ENCODE measurements at regions not wholly inside any gene's neighbourhood (a gene's known extent, or its start where the extent isn't known, plus 50 kb on each side); places are given as distances from the start of the nearest gene placed in this dataset.

DNA sequence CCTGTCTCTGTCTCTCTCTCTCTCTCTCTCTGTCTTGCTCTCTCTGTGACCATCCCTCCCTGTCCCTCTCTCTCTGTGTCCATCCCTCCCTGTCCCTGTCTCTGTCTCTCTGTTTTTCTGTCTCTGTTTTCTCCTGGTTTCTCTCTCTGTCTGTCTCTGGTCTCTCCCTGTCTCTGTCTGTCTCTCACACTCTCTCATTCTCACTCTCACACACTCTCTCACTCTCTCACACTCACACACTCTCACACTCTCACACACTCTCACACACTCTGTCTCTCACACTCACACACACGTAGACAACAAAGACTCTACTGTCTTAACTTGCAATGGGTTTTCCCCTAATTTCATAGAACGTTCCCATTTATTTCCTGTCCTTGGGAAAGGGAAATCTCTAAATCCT lies 299.5 kb downstream of the FOXL1 start:
- no peaks in the 10 kb centered on the region; the same call in none of the 2 replicates for H3K27me3 ChIP-seq (ENCODE audit: low read depth, low read length)
- H3K79me2 ChIP-seq (ENCODE audit: low read length): no peaks in the 10 kb centered on the region
- H3K4me2 ChIP-seq (ENCODE audit: low read length): no peak overlapping the region
- no peak overlapping the region for H3K9ac ChIP-seq (ENCODE audit: low read length)
- H3K4me3 ChIP-seq (ENCODE audit: low read length): no peak overlapping the region
- no peak overlapping the region for H3K27ac ChIP-seq (ENCODE audit: low read length)
- H3K36me3 ChIP-seq (replicated peaks; ENCODE audit: low read depth, low read length): no peaks in the 10 kb centered on the region
- H3K9me3 ChIP-seq (ENCODE audit: insufficient read depth, low read length): no peaks in the 10 kb centered on the region
- no peaks in the 10 kb centered on the region for H3K4me1 ChIP-seq (ENCODE audit: low read length)
- no peak for TF ChIP-seq EZH2phosphoT487 (IDR thresholded peaks at IDR 0.05; ENCODE audit: low read depth)
- TF ChIP-seq, protein P1, sequence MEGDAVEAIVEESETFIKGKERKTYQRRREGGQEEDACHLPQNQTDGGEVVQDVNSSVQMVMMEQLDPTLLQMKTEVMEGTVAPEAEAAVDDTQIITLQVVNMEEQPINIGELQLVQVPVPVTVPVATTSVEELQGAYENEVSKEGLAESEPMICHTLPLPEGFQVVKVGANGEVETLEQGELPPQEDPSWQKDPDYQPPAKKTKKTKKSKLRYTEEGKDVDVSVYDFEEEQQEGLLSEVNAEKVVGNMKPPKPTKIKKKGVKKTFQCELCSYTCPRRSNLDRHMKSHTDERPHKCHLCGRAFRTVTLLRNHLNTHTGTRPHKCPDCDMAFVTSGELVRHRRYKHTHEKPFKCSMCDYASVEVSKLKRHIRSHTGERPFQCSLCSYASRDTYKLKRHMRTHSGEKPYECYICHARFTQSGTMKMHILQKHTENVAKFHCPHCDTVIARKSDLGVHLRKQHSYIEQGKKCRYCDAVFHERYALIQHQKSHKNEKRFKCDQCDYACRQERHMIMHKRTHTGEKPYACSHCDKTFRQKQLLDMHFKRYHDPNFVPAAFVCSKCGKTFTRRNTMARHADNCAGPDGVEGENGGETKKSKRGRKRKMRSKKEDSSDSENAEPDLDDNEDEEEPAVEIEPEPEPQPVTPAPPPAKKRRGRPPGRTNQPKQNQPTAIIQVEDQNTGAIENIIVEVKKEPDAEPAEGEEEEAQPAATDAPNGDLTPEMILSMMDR (IDR thresholded peaks at IDR 0.05; ENCODE audit: low read depth, low read length): no peak
- no peak overlapping the region for H2AFZ ChIP-seq (ENCODE audit: low read depth, low read length)
- H4K20me1 ChIP-seq (ENCODE audit: insufficient read depth, low read length): no peaks in the 10 kb centered on the region

DNA sequence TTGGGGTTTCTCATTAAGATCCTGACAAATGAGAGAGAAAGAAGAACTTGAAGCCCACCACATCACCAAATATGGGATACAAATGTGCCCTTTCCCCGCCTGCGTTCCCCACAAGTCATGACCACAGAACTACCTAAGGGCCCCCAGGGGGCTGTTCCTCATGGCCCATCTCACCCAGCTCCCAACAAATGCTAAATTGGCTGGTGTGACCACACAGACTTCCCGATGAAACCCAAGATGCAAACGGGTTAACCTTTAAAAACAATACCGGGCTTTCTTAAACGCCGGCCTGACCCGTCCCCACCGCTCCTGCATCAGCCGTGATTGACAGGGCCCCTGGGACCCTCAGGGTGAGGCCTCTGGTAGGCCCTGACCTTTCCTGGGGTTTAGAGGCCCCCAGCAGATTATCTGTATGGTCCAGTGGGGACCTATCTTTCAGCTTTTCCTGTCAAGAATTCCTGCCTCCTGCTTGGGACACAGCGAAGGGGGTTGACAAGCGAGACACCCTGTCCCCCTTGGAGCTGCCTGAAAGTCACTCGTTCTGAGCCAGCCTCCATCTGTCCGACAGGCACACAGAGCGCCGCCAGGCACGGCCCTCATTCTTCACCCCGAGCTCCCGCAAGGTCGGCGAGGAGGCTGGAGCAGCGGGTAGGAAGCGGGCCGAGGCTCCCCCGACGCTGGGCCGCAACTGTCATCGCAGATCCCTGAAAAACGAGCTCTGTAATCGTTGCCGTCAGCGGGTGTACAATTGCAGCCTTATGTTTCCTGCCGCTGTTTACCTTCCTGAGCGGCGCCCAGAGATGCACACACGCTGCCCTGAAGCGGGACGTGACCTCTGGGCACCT lies 300.1 kb downstream of the FOXL1 start:
- TF ChIP-seq EZH2phosphoT487 (IDR thresholded peaks at IDR 0.05; ENCODE audit: low read depth): no peak
- TF ChIP-seq, protein P1 (IDR thresholded peaks at IDR 0.05; ENCODE audit: low read depth, low read length): no peak
- no peaks in the 10 kb centered on the region for H3K4me1 ChIP-seq (ENCODE audit: low read length)
- H3K79me2 ChIP-seq (ENCODE audit: low read length): no peaks in the 10 kb centered on the region
- no peak overlapping the region for H3K4me2 ChIP-seq (ENCODE audit: low read length)
- no peak overlapping the region for H3K27ac ChIP-seq (ENCODE audit: low read length)
- H3K9me3 ChIP-seq (ENCODE audit: insufficient read depth, low read length): no peaks in the 10 kb centered on the region
- H3K27me3 ChIP-seq (ENCODE audit: low read depth, low read length): no peaks in the 10 kb centered on the region; the same call in none of the 2 replicates
- H2AFZ ChIP-seq (ENCODE audit: low read depth, low read length): no peak overlapping the region
- H3K4me3 ChIP-seq (ENCODE audit: low read length): no peak overlapping the region
- no peaks in the 10 kb centered on the region for H4K20me1 ChIP-seq (ENCODE audit: insufficient read depth, low read length)
- H3K9ac ChIP-seq (ENCODE audit: low read length): no peak overlapping the region
- H3K36me3 ChIP-seq (replicated peaks; ENCODE audit: low read depth, low read length): no peaks in the 10 kb centered on the region

DNA sequence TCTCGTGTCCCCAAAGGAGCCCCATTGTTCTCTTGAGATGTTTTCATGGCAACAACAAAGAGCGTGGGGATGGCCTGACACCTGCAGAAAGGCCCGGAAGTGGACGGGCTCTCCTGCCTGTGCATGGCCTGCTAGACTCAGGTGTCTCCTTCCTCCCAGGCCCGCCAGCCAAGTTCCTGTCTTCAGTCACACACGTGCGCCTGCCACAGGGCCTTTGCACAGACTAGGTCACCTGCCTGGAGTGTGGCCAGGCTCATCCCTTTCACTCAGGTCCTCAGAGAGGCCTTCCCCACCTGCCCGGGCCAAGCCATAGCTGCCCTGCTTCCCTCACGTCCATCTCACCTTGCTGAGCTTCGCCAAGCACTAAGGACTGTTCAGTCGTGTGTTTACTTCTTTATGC lies 300.9 kb downstream of the FOXL1 start:
- Histone ChIP-seq H3K27me3 (ENCODE audit: low read depth, low read length) (no peaks in the 10 kb centered on the region; the same call in none of the 2 replicates), H4K20me1 (ENCODE audit: insufficient read depth, low read length) (no peaks in the 10 kb centered on the region), H2AFZ (ENCODE audit: low read depth, low read length) (no peak overlapping the region), H3K27ac (ENCODE audit: low read length) (no peak overlapping the region), H3K4me2 (ENCODE audit: low read length) (no peak overlapping the region), H3K79me2 (ENCODE audit: low read length) (no peaks in the 10 kb centered on the region), H3K9me3 (ENCODE audit: insufficient read depth, low read length) (no peaks in the 10 kb centered on the region), H3K9ac (ENCODE audit: low read length) (no peak overlapping the region), H3K4me1 (ENCODE audit: low read length) (no peaks in the 10 kb centered on the region), H3K4me3 (ENCODE audit: low read length) (no peak overlapping the region), H3K36me3 (replicated peaks; ENCODE audit: low read depth, low read length) (no peaks in the 10 kb centered on the region)
- no peak for TF ChIP-seq EZH2phosphoT487 (IDR thresholded peaks at IDR 0.05; ENCODE audit: low read depth)
- TF ChIP-seq, protein P1 (IDR thresholded peaks at IDR 0.05; ENCODE audit: low read depth, low read length): no peak

DNA sequence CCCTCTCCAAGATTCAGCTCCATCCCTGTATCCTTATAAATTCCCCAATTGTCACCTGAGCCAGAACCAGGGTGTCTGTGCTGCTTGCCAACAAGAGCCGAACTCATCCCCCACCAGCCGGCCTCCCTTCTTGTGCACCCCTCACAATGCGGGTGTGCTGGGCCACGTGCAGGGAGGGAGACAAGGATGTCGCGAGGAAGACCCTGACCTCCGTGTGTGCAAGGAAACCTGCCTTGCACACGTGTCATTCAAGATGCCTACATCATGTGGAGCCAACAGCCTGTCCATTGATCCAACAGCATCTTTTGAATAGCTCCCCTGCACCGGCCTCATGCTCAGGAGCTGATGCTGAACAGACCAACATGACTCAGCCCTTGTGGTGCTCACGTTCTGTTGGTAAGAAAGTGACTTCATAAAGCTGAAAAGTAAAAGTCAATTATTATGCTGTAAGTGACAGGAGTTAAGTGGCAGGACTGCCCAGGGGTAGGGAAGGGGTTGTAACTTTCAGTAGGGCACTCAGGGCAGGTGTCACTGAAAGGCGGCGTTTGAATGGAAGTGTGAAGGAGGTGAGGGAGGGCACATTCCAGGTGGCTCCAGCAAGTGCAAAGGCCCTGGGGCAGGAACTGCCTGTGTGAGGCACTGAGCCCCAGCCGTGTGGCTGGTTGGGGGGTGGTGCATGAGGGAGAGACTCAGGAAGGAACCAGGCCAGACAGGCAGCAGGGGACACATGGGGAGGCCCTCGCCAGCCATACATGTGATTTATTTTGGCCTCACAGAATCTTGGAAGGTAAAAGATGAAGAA lies 302.2 kb downstream of the FOXL1 start:
- Histone ChIP-seq H3K4me3 (ENCODE audit: low read length) (no peak overlapping the region), H3K9ac (ENCODE audit: low read length) (no peak overlapping the region), H3K27me3 (ENCODE audit: low read depth, low read length) (no peaks in the 10 kb centered on the region; the same call in 1 of the 2 replicates), H3K27ac (ENCODE audit: low read length) (no peak overlapping the region), H2AFZ (ENCODE audit: low read depth, low read length) (no peak overlapping the region), H3K36me3 (replicated peaks; ENCODE audit: low read depth, low read length) (no peaks in the 10 kb centered on the region), H3K9me3 (ENCODE audit: insufficient read depth, low read length) (no peaks in the 10 kb centered on the region), H3K79me2 (ENCODE audit: low read length) (no peaks in the 10 kb centered on the region), H4K20me1 (ENCODE audit: insufficient read depth, low read length) (no peaks in the 10 kb centered on the region), H3K4me2 (ENCODE audit: low read length) (no peak overlapping the region), H3K4me1 (ENCODE audit: low read length) (no peaks in the 10 kb centered on the region)
- no peak for TF ChIP-seq EZH2phosphoT487 (IDR thresholded peaks at IDR 0.05; ENCODE audit: low read depth)
- TF ChIP-seq, protein P1 (IDR thresholded peaks at IDR 0.05; ENCODE audit: low read depth, low read length): no peak
